ENCODE measurements at regions not wholly inside any gene's neighbourhood (a gene's known extent, or its start where the extent isn't known, plus 50 kb on each side); places are given as distances from the start of the nearest gene placed in this dataset.

DNA sequence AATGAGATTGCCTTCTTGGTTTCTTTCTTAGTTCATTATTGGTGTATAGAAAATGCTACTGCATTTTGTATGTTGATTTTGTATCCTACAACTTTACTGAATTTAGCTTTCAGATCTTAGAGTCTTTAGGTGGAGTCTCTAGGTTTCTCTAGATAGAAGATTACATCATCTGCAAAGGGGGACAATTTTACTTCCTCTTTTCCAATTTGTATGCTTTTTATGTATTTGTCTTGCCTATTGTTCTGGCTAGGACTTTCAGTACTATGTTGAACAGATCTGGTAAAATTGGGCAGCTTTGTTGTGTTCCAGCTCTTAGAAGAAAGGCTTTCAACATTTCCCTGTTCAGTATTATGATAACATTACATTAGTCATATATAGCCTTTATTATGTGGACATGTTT is 101.0 kb upstream of the SPRY2 start:
- TF ChIP-seq, protein P1, sequence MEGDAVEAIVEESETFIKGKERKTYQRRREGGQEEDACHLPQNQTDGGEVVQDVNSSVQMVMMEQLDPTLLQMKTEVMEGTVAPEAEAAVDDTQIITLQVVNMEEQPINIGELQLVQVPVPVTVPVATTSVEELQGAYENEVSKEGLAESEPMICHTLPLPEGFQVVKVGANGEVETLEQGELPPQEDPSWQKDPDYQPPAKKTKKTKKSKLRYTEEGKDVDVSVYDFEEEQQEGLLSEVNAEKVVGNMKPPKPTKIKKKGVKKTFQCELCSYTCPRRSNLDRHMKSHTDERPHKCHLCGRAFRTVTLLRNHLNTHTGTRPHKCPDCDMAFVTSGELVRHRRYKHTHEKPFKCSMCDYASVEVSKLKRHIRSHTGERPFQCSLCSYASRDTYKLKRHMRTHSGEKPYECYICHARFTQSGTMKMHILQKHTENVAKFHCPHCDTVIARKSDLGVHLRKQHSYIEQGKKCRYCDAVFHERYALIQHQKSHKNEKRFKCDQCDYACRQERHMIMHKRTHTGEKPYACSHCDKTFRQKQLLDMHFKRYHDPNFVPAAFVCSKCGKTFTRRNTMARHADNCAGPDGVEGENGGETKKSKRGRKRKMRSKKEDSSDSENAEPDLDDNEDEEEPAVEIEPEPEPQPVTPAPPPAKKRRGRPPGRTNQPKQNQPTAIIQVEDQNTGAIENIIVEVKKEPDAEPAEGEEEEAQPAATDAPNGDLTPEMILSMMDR (IDR thresholded peaks at IDR 0.05; ENCODE audit: extremely low read depth in 1 of 2, insufficient read depth in 1 of 2, low read depth in 1 of 2, low read length in 2 of 2) = no peak
- no peak for TF ChIP-seq POLR2A (IDR thresholded peaks at IDR 0.05; ENCODE audit: low read depth, low read length)
- TF ChIP-seq EZH2 (IDR thresholded peaks at IDR 0.05; ENCODE audit: borderline replicate concordance, low read depth, low read length, severe bottlenecking) = no peak
- TF ChIP-seq FOS (IDR thresholded peaks at IDR 0.05; ENCODE audit: borderline replicate concordance, insufficient read depth, low read length) = no peak

All from endothelial cell of umbilical vein (primary cell).